LNCaP clone FGC (cell line): ENCODE measurements at regions not wholly inside any gene's neighbourhood (a gene's known extent, or its start where the extent isn't known, plus 50 kb on each side); places are given as distances from the start of the nearest gene placed in this dataset.
A peak's percentile ranks its signal among the peaks of the same experiment; 100 is the strongest.
"Not testable (repeated sequence)": the region's sequence is repeated elsewhere in the genome, so short reads cannot be mapped to it uniquely, and the experiment has no call there.

Experiments used
- DNase-seq: peaks from one replicate; pipeline ENCODE4 v3.0.0-alpha.2; 2011; ENCODE audit warnings: low read depth
- H3K4me3 ChIP-seq: 2 replicates; pipeline ENCODE4 v1.5.1; 2011; ENCODE audit warnings: mild to moderate bottlenecking, low read depth, low read length, control low read depth
- CTCF ChIP-seq: IDR thresholded peaks from 2 replicates; pipeline ENCODE4 v1.5.1; 2012; ENCODE audit warnings: mild to moderate bottlenecking; ENCODE audit not compliant: control insufficient read depth, insufficient read depth; ENCODE audit errors: extremely low read depth

- no peak overlapping the region for H3K4me3 ChIP-seq
- no peak for TF ChIP-seq CTCF
- DNase-seq: no peak
Observed at GRCh38 chr13:18944501-18945068, 237.0 kb downstream of the TUBA3C start.

- no peak for DNase-seq
- no peak overlapping the region for H3K4me3 ChIP-seq
- TF ChIP-seq CTCF: no peak
Observed at GRCh38 chr13:18943721-18944391, 237.8 kb downstream of the TUBA3C start.

- TF ChIP-seq CTCF: no peak
- no peak for DNase-seq
- H3K4me3 ChIP-seq: no peak overlapping the region
Observed at GRCh38 chr13:18943273-18943672, 238.4 kb downstream of the TUBA3C start.

DNA sequence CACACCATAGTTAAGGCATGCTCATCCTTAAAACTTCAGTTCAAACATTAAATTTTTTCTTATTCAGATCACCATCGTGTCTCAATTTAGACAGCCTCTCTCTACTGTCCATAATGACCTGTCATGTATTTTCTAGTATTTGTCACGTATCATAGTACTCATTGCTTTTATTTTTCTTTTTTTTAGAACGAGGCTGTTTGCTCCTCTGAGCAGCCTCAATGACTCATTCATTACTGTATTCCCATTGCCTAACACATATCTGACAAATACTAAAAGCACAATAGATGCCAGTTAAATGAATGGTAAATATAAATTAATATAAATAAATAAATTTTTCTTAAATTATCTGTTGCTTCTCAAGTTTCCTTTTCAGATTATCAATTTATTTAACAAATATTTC, 245.5 kb downstream of the TUBA3C start:
- TF ChIP-seq CTCF: no peak
- DNase-seq: no peak
- H3K4me3 ChIP-seq: no peak overlapping the region

DNA sequence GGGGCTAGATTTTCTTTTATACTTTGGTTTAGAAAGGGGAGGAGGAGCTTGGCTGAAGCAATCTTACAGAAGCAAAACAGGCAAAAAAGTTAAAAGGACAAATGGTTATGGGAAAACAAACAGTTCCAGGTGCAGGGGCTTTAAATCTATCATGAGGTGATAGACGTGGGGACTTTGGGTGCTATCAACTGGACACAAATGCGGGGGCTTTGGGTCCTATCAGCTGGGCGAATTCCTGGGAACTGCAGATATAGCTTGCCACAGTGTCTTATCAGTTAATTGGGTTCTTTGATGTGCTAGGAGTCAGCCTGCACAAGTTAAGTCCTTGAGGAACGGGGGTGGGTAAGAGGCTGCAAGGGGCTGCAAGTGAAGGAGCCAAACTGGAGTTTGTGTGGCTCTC, 260.6 kb downstream of the TUBA3C start:
- DNase-seq: no peak
- no peak for TF ChIP-seq CTCF

GRCh38 chr13:18905096-18905495, 276.5 kb downstream of the TUBA3C start:
- H3K4me3 ChIP-seq, DNase-seq: not testable (repeated sequence)

More for the DNA sequence above, 260.6 kb downstream of the TUBA3C start:
- no peak overlapping the region for H3K4me3 ChIP-seq

GRCh38 chr13:18895411-18895810, 286.2 kb downstream of the TUBA3C start:
- not testable (repeated sequence) for DNase-seq

GRCh38 chr13:18891242-18891641, 290.4 kb downstream of the TUBA3C start:
- DNase-seq, H3K4me3 ChIP-seq: not testable (repeated sequence)

More at GRCh38 chr13:18895411-18895810, 286.2 kb downstream of the TUBA3C start:
- not testable (repeated sequence) for H3K4me3 ChIP-seq

DNA sequence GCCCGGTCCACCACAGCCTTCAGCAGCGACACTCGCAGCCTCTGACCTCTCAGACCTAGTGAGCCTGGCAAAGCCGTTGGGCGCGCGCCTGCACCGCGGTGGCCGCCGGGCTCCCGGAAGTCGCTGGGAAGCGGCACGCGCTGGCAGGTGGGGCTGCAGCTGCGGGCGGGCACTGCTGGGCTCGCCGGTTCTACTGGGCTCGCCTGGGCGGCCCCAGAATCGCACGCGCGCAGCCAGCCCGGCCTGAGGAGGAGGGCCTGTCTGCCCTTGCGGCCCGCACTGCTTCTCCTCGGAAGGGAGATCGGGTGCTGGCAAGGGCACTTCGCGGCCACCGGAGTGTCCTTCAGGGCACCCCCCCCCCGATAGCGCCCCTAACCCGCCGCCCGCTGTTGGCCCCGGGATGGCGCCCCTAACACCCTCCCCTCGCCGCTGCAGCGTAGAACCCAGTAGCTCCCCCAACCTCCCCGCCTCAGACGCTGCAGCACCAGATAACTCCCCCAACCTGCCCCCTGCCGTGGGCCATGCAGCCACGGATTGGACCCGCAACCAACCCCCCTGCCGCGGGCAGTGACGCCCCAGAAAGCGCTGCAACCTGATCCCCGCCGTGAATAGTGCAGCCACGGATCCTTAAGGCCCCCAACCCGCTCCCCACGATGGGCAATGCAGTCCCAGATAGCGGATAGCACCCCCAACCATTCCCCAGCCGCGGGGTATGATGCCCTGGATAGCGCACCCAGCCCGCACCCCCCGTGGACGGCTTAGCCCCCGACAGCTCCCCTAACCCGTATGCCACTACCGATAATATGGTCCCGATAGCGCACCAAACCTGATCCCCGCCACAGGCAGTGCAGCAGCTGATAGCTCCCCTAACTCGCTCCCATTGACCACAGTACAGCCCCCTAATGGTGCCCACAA, 306.5 kb downstream of the TUBA3C start:
- not testable (repeated sequence) for H3K4me3 ChIP-seq, DNase-seq

GRCh38 chr13:18870557-18870956, 311.1 kb downstream of the TUBA3C start:
- not testable (repeated sequence) for H3K4me3 ChIP-seq
- peak; percentile 10 for DNase-seq

DNA sequence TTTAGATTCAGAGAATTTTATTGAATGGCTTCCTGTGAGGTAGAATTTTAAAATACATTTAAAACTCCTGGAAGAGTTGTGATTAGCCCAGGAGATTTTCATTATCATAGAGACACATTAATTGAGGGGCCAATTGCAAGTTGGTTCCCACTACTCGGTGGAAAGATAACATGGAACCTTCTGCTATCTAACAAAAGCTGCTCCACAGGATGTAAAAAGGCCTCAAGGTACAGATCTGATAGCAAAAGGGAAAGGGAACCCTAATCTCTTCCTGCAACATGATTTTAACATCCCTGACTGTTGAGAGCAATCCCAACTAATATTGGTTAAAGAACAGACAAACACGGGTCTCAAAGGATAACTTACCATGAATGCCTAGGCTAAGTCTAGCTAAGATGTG, 312.3 kb downstream of the TUBA3C start:
- DNase-seq, H3K4me3 ChIP-seq: not testable (repeated sequence)

GRCh38 chr13:18837986-18838629, 343.5 kb downstream of the TUBA3C start:
- not testable (repeated sequence) for H3K4me3 ChIP-seq

More at GRCh38 chr13:18837986-18838629, 343.5 kb downstream of the TUBA3C start:
- not testable (repeated sequence) for DNase-seq
